SK-N-SH (cell line): ENCODE measurements at regions not wholly inside any gene's neighbourhood (a gene's known extent, or its start where the extent isn't known, plus 50 kb on each side); places are given as distances from the start of the nearest gene placed in this dataset.

ENCODE experiments used
- CTCF ChIA-PET: fragments of 300-600, 350-600 bp; formaldehyde crosslinking; extraction: SDS; loops from one replicate; lab custom pipeline; 2021; lab: Yijun Ruan, JAX
- POLR2A ChIA-PET: fragments of 350-600 bp; sonication (Branson Sonifier 250); formaldehyde crosslinking; extraction: SDS; loops from one replicate; lab custom pipeline; 2020; ENCODE audit warnings: antibody characterized with exemption, inconsistent platforms; lab: Yijun Ruan, JAX
- DNase-seq: peaks from one replicate; pipeline ENCODE4 v3.0.0; 2012
- H2AFZ ChIP-seq: fragments of 200-600 bp; sonication (generic); 2 replicates; pipeline ENCODE4 v1.8.1; 2016; ENCODE audit warnings: antibody characterized with exemption, mild to moderate bottlenecking, low read depth
- H3F3A ChIP-seq: fragments of 200-600 bp; sonication (generic); replicated peaks from 2 replicates; pipeline ENCODE3; 2016; ENCODE audit warnings: antibody characterized with exemption, mild to moderate bottlenecking; ENCODE audit not compliant: insufficient read depth
- H3K27ac ChIP-seq, 2 experiments: fragments of 200-500 bp in 1 of 2; fragments of 200-600 bp in 1 of 2; sonication (Bioruptor generic) in 1 of 2; sonication (generic), shearing (Covaris generic) in 1 of 2; 2 replicates each; pipeline versions ENCODE4 v1.5.1 to v1.6.1; 2014 to 2016; ENCODE audit warnings: low read depth in 2 of 2, inconsistent platforms in 1 of 2, low read length in 1 of 2, mild to moderate bottlenecking in 1 of 2, mixed read lengths in 1 of 2
- H3K27me3 ChIP-seq: fragments of 200-600 bp; sonication (generic), shearing (Covaris generic); 2 replicates; pipeline ENCODE4 v1.6.1; 2016; ENCODE audit warnings: mixed run types; ENCODE audit not compliant: insufficient read depth
- H3K36me3 ChIP-seq, 2 experiments: fragments of 200-500 bp in 1 of 2; fragments of 200-600 bp in 1 of 2; sonication (Bioruptor generic) in 1 of 2; sonication (generic) in 1 of 2; replicated peaks in 1 of 2; 2 replicates each; pipeline versions ENCODE3 to v1.5.1; 2014 to 2016; ENCODE audit warnings: low read length in 1 of 2, mild to moderate bottlenecking in 1 of 2; ENCODE audit not compliant: insufficient read depth in 2 of 2, control insufficient read depth in 1 of 2
- H3K4me1 ChIP-seq, 2 experiments: fragments of 200-500 bp in 1 of 2; fragments of 200-600 bp in 1 of 2; sonication (Bioruptor generic) in 1 of 2; sonication (generic), shearing (Covaris generic) in 1 of 2; 2 replicates each; pipeline versions ENCODE4 v1.5.1 to v1.6.1; 2014 to 2016; ENCODE audit warnings: low read depth in 1 of 2, low read length in 1 of 2, mixed run types in 1 of 2; ENCODE audit not compliant: insufficient read depth in 2 of 2, control insufficient read depth in 1 of 2
- H3K4me2 ChIP-seq: fragments of 200-600 bp; sonication (generic), shearing (Covaris generic); 2 replicates; pipeline ENCODE4 v1.6.1; 2017; ENCODE audit warnings: mixed run types
- H3K4me3 ChIP-seq, 2 experiments: fragments of 200-500 bp in 1 of 2; fragments of 200-600 bp in 1 of 2; sonication (Bioruptor generic) in 1 of 2; sonication (generic), shearing (Covaris generic) in 1 of 2; 2 replicates each; pipeline versions ENCODE4 v1.5.1 to v1.8.1; 2014 to 2016; ENCODE audit warnings: low read depth in 2 of 2, inconsistent platforms in 1 of 2, low read length in 1 of 2, mild to moderate bottlenecking in 1 of 2, mixed read lengths in 1 of 2, moderate library complexity in 1 of 2
- H3K79me2 ChIP-seq: fragments of 200-600 bp; sonication (generic); 2 replicates; pipeline ENCODE4 v1.8.1; 2017; ENCODE audit warnings: mild to moderate bottlenecking; ENCODE audit not compliant: insufficient read depth
- H3K9ac ChIP-seq: fragments of 200-600 bp; sonication (generic); 2 replicates; pipeline ENCODE4 v1.6.1; 2017; ENCODE audit warnings: mixed run types
- H3K9me2 ChIP-seq: fragments of 200-600 bp; sonication (generic); 2 replicates; pipeline ENCODE4 v1.6.1; 2017; ENCODE audit warnings: mixed run types
- H3K9me3 ChIP-seq: fragments of 200-600 bp; sonication (generic); 2 replicates; pipeline ENCODE4 v1.6.1; 2017; ENCODE audit warnings: mixed run types, mild to moderate bottlenecking, moderate library complexity
- H4K20me1 ChIP-seq: fragments of 200-600 bp; sonication (generic); 2 replicates; pipeline ENCODE4 v1.6.1; 2017; ENCODE audit warnings: mild to moderate bottlenecking, mixed run types; ENCODE audit not compliant: insufficient read depth
- GATA2 ChIP-seq: sonication (generic); formaldehyde crosslinking; IDR thresholded peaks from 2 replicates; pipeline ENCODE4 v1.5.0; 2020; ENCODE audit warnings: mild to moderate bottlenecking, missing genetic modification reagents
- JUND ChIP-seq: IDR thresholded peaks from 2 replicates; pipeline ENCODE4 v1.4.0; 2012
- MAX ChIP-seq: IDR thresholded peaks from 2 replicates; pipeline ENCODE4 v1.4.0; 2012; ENCODE audit warnings: low read depth
- MXI1 ChIP-seq: IDR thresholded peaks from 2 replicates; pipeline ENCODE4 v1.6.1; 2012; ENCODE audit warnings: mild to moderate bottlenecking, low read depth, low read length, improper control_type of control experiment
- NFIC ChIP-seq: IDR thresholded peaks from 2 replicates; pipeline ENCODE4 v1.4.0; 2012; ENCODE audit warnings: borderline replicate concordance
- POLR2AphosphoS5 ChIP-seq: IDR thresholded peaks from 2 replicates; pipeline ENCODE4 v1.6.1; 2012; ENCODE audit warnings: low read depth, low read length
- RCOR1 ChIP-seq: fragments of 150-350 bp; IDR thresholded peaks from 2 replicates; pipeline ENCODE4 v1.6.1; 2017; ENCODE audit warnings: antibody characterized with exemption, low read length
- RFX5 ChIP-seq: IDR thresholded peaks from 2 replicates; pipeline ENCODE4 v1.6.1; 2012; ENCODE audit warnings: mild to moderate bottlenecking, improper control_type of control experiment, low read length
- RXRA ChIP-seq: IDR thresholded peaks from 2 replicates; pipeline ENCODE4 v1.4.0; 2012; ENCODE audit warnings: low read depth, mild to moderate bottlenecking, borderline replicate concordance
- TAF1 ChIP-seq: IDR thresholded peaks from 2 replicates; pipeline ENCODE4 v1.6.1; 2012; ENCODE audit warnings: low read depth, mild to moderate bottlenecking, low read length, moderate library complexity, borderline replicate concordance
- YY1 ChIP-seq: IDR thresholded peaks from 2 replicates; pipeline ENCODE4 v1.4.0; 2012; ENCODE audit warnings: low read depth, mild to moderate bottlenecking
- ZBTB33 ChIP-seq: IDR thresholded peaks from 2 replicates; pipeline ENCODE4 v1.4.0; 2012; ENCODE audit warnings: low read depth, borderline replicate concordance
- WGBS: methylation state at CpG from one replicate; pipeline ENCODE4 v1.1.6; 2017; ENCODE audit warnings: low lambda C conversion rate; 5-methylcytosine and 5-hydroxymethylcytosine counted together

- Histone ChIP-seq H3K4me2 (no peak overlapping the region), H3K4me1 (peaks cover 19 to 21% of the 10 kb centered on the region in 2 experiments), H3K9me3 (no peaks in the 10 kb centered on the region), H3K27ac (peak overlapping the region in 1 of 2 experiments; percentile 96; a peak in 1 of 4 replicates), H3K9me2 (no peaks in the 10 kb centered on the region), H3F3A (peaks cover 11% of the 10 kb centered on the region), H3K4me3 (no peak overlapping the region), H3K79me2 (no peaks in the 10 kb centered on the region), H3K36me3 (no peaks in the 10 kb centered on the region), H2AFZ (no peak overlapping the region), H4K20me1 (no peaks in the 10 kb centered on the region), H3K27me3 (no peaks in the 10 kb centered on the region), H3K9ac (no peak overlapping the region)
- 95% methylated on average over 2 of the region's 2 CpGs for WGBS
- DNase-seq, result no peak
- POLR2A ChIA-PET, result no interaction called here
- TF ChIP-seq RXRA, result no peak
- TF ChIP-seq NFIC, result no peak
- no peak for TF ChIP-seq RFX5
- no peak for TF ChIP-seq MAX
- TF ChIP-seq JUND, result no peak
- TF ChIP-seq ZBTB33, result no peak
- TF ChIP-seq GATA2, result no peak
- CTCF ChIA-PET, result interaction anchor here (1.1 kb wide), 1 partner anchor 21 kb away, joined by 3 read pairs; no protein-coding TSS in a partner anchor
These were observed 71.8 kb upstream of the PGRMC2 start for GRCh38 chr4:128359422-128359821.

GRCh38 chr4:128358913-128359279 lies 71.3 kb upstream of the PGRMC2 start:
- Histone ChIP-seq H2AFZ (no peak overlapping the region), H3K27me3 (no peaks in the 10 kb centered on the region), H3K79me2 (no peaks in the 10 kb centered on the region), H3K4me1 (peaks cover 24 to 26% of the 10 kb centered on the region in 2 experiments), H3K9me2 (no peaks in the 10 kb centered on the region), H4K20me1 (no peaks in the 10 kb centered on the region), H3K36me3 (no peaks in the 10 kb centered on the region), H3F3A (peaks cover 16% of the 10 kb centered on the region), H3K4me2 (no peak overlapping the region), H3K4me3 (no peak overlapping the region), H3K9ac (no peak overlapping the region), H3K9me3 (no peaks in the 10 kb centered on the region), H3K27ac (peak overlapping the region in 1 of 2 experiments; percentile 96; a peak in 2 of 4 replicates)
- WGBS, result 64% methylated on average over 2 of the region's 2 CpGs
- CTCF ChIA-PET, result interaction anchor here (1.1 to 1.4 kb wide), 4 partner anchors 21 to 75 kb away, joined by 3 read pairs; no protein-coding TSS in a partner anchor
- DNase-seq, result no peak
- TF ChIP-seq RCOR1, result no peak
- TF ChIP-seq MXI1, result no peak
- no peak for TF ChIP-seq ZBTB33
- no peak for TF ChIP-seq POLR2AphosphoS5
- no peak for TF ChIP-seq YY1
- TF ChIP-seq TAF1, result no peak
- no peak for TF ChIP-seq NFIC
- POLR2A ChIA-PET, result no interaction called here
